ENCODE measurements at regions not wholly inside any gene's neighbourhood (a gene's known extent, or its start where the extent isn't known, plus 50 kb on each side); places are given as distances from the start of the nearest gene placed in this dataset.

DNA sequence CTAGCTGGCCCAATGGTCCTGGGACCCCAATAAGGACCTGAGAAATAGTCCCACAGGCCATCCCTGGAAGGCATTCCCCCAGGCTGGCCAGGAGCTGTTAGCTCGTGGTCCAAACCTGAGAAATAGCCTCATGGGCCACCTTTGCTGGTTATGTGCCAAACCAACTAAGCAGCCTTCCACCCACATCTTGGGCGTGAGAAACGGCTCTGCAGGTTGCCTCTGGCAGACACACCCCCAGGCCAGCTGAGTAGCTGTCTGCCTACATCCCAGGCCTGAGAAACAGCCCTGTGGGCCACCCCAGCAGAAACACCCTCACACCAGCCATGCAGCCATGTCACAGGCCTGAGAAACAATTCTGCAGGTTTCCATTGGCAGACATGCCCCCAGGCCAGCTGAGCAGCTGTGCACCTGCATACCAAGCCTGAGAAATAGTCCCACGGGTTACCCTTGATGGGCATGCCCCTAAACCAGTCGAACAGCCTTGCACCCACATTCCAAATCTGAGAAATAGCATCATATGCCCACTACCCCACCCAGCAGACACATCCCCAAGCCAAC is 567.8 kb upstream of the ID4 start:
- Histone ChIP-seq H3K9me2 (ENCODE audit: insufficient read depth) (no peaks in the 10 kb centered on the region), H4K20me1 (ENCODE audit: insufficient read depth) (no peaks in the 10 kb centered on the region), H3K9me3 (ENCODE audit: insufficient read depth, low read depth) (no peaks in the 10 kb centered on the region; the same call in 1 of the 2 replicates), H2AFZ (no peak overlapping the region), H3F3A (ENCODE audit: insufficient read depth, low read depth) (peaks cover 24% of the 10 kb centered on the region; the same call in 1 of the 2 replicates), H3K4me1 (replicated peaks; ENCODE audit: insufficient read depth) (peaks cover 30% of the 10 kb centered on the region), H3K79me2 (ENCODE audit: low read depth) (no peaks in the 10 kb centered on the region), H3K27me3 (ENCODE audit: insufficient read depth, low read depth) (no peaks in the 10 kb centered on the region), H3K4me3 (no peak overlapping the region), H3K27ac (peak overlapping the region; percentile 57), H3K4me2 (peak overlapping the region; percentile 29), H3K36me3 (ENCODE audit: low read depth) (no peaks in the 10 kb centered on the region)
- ChIA-PET POLR2A (ENCODE audit: unreplicated experiment) (no interaction called here), CTCF (no interaction called here)
- TF ChIP-seq, protein P1, sequence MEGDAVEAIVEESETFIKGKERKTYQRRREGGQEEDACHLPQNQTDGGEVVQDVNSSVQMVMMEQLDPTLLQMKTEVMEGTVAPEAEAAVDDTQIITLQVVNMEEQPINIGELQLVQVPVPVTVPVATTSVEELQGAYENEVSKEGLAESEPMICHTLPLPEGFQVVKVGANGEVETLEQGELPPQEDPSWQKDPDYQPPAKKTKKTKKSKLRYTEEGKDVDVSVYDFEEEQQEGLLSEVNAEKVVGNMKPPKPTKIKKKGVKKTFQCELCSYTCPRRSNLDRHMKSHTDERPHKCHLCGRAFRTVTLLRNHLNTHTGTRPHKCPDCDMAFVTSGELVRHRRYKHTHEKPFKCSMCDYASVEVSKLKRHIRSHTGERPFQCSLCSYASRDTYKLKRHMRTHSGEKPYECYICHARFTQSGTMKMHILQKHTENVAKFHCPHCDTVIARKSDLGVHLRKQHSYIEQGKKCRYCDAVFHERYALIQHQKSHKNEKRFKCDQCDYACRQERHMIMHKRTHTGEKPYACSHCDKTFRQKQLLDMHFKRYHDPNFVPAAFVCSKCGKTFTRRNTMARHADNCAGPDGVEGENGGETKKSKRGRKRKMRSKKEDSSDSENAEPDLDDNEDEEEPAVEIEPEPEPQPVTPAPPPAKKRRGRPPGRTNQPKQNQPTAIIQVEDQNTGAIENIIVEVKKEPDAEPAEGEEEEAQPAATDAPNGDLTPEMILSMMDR (conservative IDR thresholded peaks at IDR 0.05) = no peak
- TF ChIP-seq EZH2 (IDR thresholded peaks at IDR 0.05; ENCODE audit: low read depth) = no peak
- intact Hi-C loops (cut with micrococcal nuclease; ENCODE audit: unreplicated experiment) = loop anchor here (1.0 to 10.0 kb wide), 7 partner anchors 203 to 623 kb away; partner anchors contain the start of gene ID4
- peak; percentile 87 to 92 for DNase-seq
- BruUV-seq (replicated peaks) = no TSS peak

DNA sequence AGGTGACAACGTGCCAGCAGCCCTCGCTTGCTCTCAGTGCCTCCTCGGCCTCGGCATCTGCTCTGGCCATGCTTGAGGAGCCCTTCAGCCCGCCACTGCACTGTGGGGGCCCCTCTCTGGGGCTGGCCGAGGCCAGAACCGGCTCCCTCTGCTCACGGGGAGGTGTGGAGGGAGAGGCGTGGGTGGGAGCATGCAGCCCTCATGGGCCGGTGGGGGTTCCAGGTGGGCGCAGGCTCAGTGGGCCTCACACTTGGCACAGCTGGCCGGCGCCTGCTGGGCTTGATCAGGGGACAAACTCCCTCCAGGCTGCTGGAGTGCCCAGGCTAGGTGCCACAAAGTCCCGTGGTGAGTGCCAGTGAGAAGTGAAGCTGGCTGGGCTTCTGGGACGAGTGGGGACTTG is 566.6 kb upstream of the ID4 start:
- Histone ChIP-seq H3F3A (ENCODE audit: insufficient read depth, low read depth) (peaks cover 24% of the 10 kb centered on the region; the same call in 1 of the 2 replicates), H3K36me3 (ENCODE audit: low read depth) (no peaks in the 10 kb centered on the region), H3K79me2 (ENCODE audit: low read depth) (no peaks in the 10 kb centered on the region), H2AFZ (no peak overlapping the region), H4K20me1 (ENCODE audit: insufficient read depth) (no peaks in the 10 kb centered on the region), H3K4me2 (no peak overlapping the region), H3K9me3 (ENCODE audit: insufficient read depth, low read depth) (no peaks in the 10 kb centered on the region; the same call in 1 of the 2 replicates), H3K9me2 (ENCODE audit: insufficient read depth) (no peaks in the 10 kb centered on the region), H3K4me3 (no peak overlapping the region), H3K27me3 (ENCODE audit: insufficient read depth, low read depth) (no peaks in the 10 kb centered on the region), H3K27ac (no peak overlapping the region), H3K4me1 (replicated peaks; ENCODE audit: insufficient read depth) (peaks cover 30% of the 10 kb centered on the region)
- intact Hi-C loops (cut with micrococcal nuclease; ENCODE audit: unreplicated experiment) = no loop called here
- BruUV-seq (replicated peaks) = no TSS peak
- CTCF ChIA-PET = no interaction called here
- POLR2A ChIA-PET (ENCODE audit: unreplicated experiment) = no interaction called here
- no peak for DNase-seq
- no peak for TF ChIP-seq EZH2 (IDR thresholded peaks at IDR 0.05; ENCODE audit: low read depth)
- TF ChIP-seq, protein P1 (conservative IDR thresholded peaks at IDR 0.05) = no peak

DNA sequence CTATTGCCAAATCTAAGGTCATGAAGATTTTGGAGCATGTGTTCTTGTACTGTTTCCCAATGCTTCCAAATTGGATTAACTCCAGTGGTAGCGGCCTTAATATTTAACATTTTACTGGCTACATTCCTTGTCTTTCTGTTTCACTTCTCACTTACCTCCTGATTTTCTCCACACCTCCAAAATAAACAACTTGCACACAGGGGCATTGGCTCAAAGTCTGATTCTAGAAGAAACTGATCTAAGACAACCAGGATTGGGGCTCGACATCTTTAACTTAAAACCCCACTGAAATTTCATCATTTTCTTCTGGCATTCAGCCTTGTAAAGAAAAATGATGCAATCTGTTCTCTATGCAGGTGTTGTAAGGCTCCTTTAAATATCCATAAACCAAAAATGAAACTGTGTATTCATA is 557.9 kb upstream of the ID4 start:
- Histone ChIP-seq H3K4me3 (no peak overlapping the region), H3K27ac (peak overlapping the region; percentile 30; the same call in 1 of the 2 replicates), H3K4me2 (peak overlapping the region; percentile 14; the same call in 1 of the 2 replicates), H3K9me2 (ENCODE audit: insufficient read depth) (no peaks in the 10 kb centered on the region), H2AFZ (0 out of 2 replicates have a peak overlapping the region, but pooled peaks have one; percentile 53), H3K4me1 (replicated peaks; ENCODE audit: insufficient read depth) (peaks cover 10% of the 10 kb centered on the region), H4K20me1 (ENCODE audit: insufficient read depth) (no peaks in the 10 kb centered on the region), H3K36me3 (ENCODE audit: low read depth) (no peaks in the 10 kb centered on the region), H3K79me2 (ENCODE audit: low read depth) (no peaks in the 10 kb centered on the region), H3F3A (ENCODE audit: insufficient read depth, low read depth) (no peaks in the 10 kb centered on the region), H3K9me3 (ENCODE audit: insufficient read depth, low read depth) (no peaks in the 10 kb centered on the region), H3K27me3 (ENCODE audit: insufficient read depth, low read depth) (no peaks in the 10 kb centered on the region)
- CTCF ChIA-PET = no interaction called here
- no TSS peak for BruUV-seq (replicated peaks)
- POLR2A ChIA-PET (ENCODE audit: unreplicated experiment) = no interaction called here
- no peak for DNase-seq
- TF ChIP-seq EZH2 (IDR thresholded peaks at IDR 0.05; ENCODE audit: low read depth) = no peak
- TF ChIP-seq, protein P1 (conservative IDR thresholded peaks at IDR 0.05) = no peak
- intact Hi-C loops (cut with micrococcal nuclease; ENCODE audit: unreplicated experiment) = no loop called here

All from PC-9 (cell line).